ENCODE measurements at regions not wholly inside any gene's neighbourhood (a gene's known extent, or its start where the extent isn't known, plus 50 kb on each side); places are given as distances from the start of the nearest gene placed in this dataset.
A peak's percentile ranks its signal among the peaks of the same experiment; 100 is the strongest.

DNA sequence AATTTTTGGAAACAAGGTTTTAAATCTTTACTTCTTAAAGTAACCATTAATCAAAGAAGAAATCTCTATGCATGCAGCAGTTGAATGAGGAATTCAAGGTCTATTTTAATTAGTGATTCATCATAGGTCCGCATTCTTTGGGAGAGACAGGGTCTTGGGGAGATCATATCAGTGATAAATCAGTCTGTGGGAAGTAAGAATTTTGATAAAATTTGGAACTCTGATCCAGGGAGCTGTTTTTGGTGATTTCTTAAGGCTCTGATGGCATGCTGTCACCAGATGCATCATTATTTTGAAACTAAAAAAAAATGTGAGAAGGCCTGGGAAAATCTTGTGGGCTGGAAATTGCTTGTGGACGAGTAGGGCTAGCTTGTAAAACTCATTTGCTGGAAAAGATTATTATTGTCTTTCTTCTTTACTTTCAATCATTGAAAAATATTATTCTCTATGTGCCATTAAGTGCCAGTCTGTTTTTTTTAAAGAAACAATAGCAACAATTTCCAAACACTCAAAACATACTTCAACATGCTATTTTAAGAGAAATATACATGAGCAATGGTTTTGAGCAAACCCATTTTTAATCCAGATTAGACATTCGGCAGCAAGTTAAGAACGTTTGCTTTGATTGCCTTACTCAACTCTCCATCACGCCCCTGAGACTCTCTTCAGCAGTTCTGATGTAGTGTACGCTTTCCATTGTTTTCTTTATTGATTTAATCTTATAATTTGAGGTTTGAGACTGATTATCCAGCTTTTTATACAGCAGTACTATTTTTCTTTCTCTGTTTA lies 62.6 kb downstream of the ZBTB18 start:
- Histone ChIP-seq H3K4ac (ENCODE audit: low read length) (no peak overlapping the region), H3K4me2 (ENCODE audit: insufficient read depth, low read length, poor library complexity, severe bottlenecking) (no peak overlapping the region), H2BK15ac (ENCODE audit: low read length) (no peak overlapping the region), H3K4me1 (ENCODE audit: control insufficient read depth in 2 of 2, insufficient read depth in 1 of 2, low read depth in 1 of 2, low read length in 2 of 2) (peaks cover 5 to 17% of the 10 kb centered on the region in 2 donors), H3K23ac (ENCODE audit: low read depth, low read length, poor library complexity) (no peak overlapping the region), H2BK12ac (ENCODE audit: low read length) (no peak overlapping the region), H3K14ac (ENCODE audit: low read length) (no peak overlapping the region), H3K27me3 (ENCODE audit: control insufficient read depth in 3 of 3, insufficient read depth in 3 of 3, low read depth in 1 of 3, low read length in 3 of 3) (no peaks in the 10 kb centered on the region), H2BK5ac (ENCODE audit: low read length) (no peak overlapping the region), H3K18ac (ENCODE audit: low read length) (no peak overlapping the region), H3K9ac (ENCODE audit: low read depth, low read length, poor library complexity) (no peak overlapping the region), H2AK5ac (ENCODE audit: low read depth, low read length) (no peak overlapping the region), H3K36me3 (replicated peaks in 1 of 2; ENCODE audit: control insufficient read depth in 2 of 2, insufficient read depth in 2 of 2, low read length in 2 of 2) (no peaks in the 10 kb centered on the region), H2AFZ (ENCODE audit: low read length) (no peak overlapping the region), H4K8ac (ENCODE audit: low read depth, low read length) (no peak overlapping the region), H3K79me1 (ENCODE audit: low read depth, low read length) (no peaks in the 10 kb centered on the region), H3K4me3 (ENCODE audit: low read length in 2 of 2) (no peak overlapping the region), H2BK120ac (ENCODE audit: low read depth, low read length) (no peak overlapping the region), H3K9me3 (replicated peaks in 1 of 2; ENCODE audit: control insufficient read depth in 2 of 2, insufficient read depth in 1 of 2, low read depth in 1 of 2, low read length in 2 of 2) (peaks cover 2 to 7% of the 10 kb centered on the region in 2 donors), H3K27ac (replicated peaks; ENCODE audit: low read length) (no peak overlapping the region), H4K91ac (ENCODE audit: low read depth, low read length, poor library complexity) (no peak overlapping the region)
- DNase-seq (ENCODE audit: low spot score) = no peak
- no CpG with 5 or more reads among the region's 6 CpGs for WGBS, 2 donors (ENCODE audit: extremely low coverage in 2 of 2, insufficient read length in 2 of 2, insufficient replicate concordance in 1 of 2)

- Histone ChIP-seq H3K27ac (replicated peaks; ENCODE audit: low read length) (no peak overlapping the region), H3K36me3 (replicated peaks in 1 of 2; ENCODE audit: control insufficient read depth in 2 of 2, insufficient read depth in 2 of 2, low read length in 2 of 2) (no peaks in the 10 kb centered on the region), H3K18ac (ENCODE audit: low read length) (no peak overlapping the region), H2AFZ (ENCODE audit: low read length) (no peak overlapping the region), H2AK5ac (ENCODE audit: low read depth, low read length) (no peak overlapping the region), H3K27me3 (ENCODE audit: control insufficient read depth in 3 of 3, insufficient read depth in 3 of 3, low read depth in 1 of 3, low read length in 3 of 3) (no peaks in the 10 kb centered on the region), H3K4me3 (ENCODE audit: low read length in 2 of 2) (no peak overlapping the region), H3K14ac (ENCODE audit: low read length) (no peak overlapping the region), H2BK12ac (ENCODE audit: low read length) (no peak overlapping the region), H3K4ac (ENCODE audit: low read length) (no peak overlapping the region), H3K9me3 (replicated peaks in 1 of 2; ENCODE audit: control insufficient read depth in 2 of 2, insufficient read depth in 1 of 2, low read depth in 1 of 2, low read length in 2 of 2) (peaks cover 2 to 7% of the 10 kb centered on the region in 2 donors), H3K79me1 (ENCODE audit: low read depth, low read length) (no peaks in the 10 kb centered on the region), H2BK120ac (ENCODE audit: low read depth, low read length) (no peak overlapping the region), H2BK5ac (ENCODE audit: low read length) (no peak overlapping the region), H3K4me2 (ENCODE audit: insufficient read depth, low read length, poor library complexity, severe bottlenecking) (no peak overlapping the region), H4K8ac (ENCODE audit: low read depth, low read length) (no peak overlapping the region), H2BK15ac (ENCODE audit: low read length) (no peak overlapping the region), H4K91ac (ENCODE audit: low read depth, low read length, poor library complexity) (no peak overlapping the region), H3K9ac (ENCODE audit: low read depth, low read length, poor library complexity) (no peak overlapping the region), H3K4me1 (ENCODE audit: control insufficient read depth in 2 of 2, insufficient read depth in 1 of 2, low read depth in 1 of 2, low read length in 2 of 2) (peaks cover 5 to 19% of the 10 kb centered on the region in 2 donors), H3K23ac (ENCODE audit: low read depth, low read length, poor library complexity) (no peak overlapping the region)
- DNase-seq (ENCODE audit: low spot score) = no peak
- WGBS, 2 donors (ENCODE audit: extremely low coverage in 2 of 2, insufficient read length in 2 of 2, insufficient replicate concordance in 1 of 2) = no CpG with 5 or more reads among the region's 4 CpGs
These were observed 63.8 kb downstream of the ZBTB18 start for GRCh38 chr1:244114892-244115291.

DNA sequence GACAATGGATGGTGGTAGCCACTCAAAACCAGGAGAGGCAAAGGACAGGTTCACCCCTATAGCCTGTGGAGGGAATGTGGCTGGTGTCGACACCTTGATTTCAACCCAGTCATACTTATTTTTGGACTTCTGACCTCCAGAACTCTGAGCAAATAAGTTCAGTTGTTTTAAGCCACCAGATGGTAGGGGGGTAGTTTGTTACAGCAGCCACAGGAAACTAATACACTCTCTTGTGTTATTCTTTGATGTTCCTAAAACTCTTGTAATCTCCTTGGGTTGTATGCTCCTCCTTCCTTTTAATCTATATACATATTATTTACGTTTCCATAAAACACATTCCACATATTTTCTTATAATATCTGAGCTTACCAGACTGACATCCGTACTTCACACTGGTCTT lies 65.9 kb downstream of the ZBTB18 start:
- H3K4me1 ChIP-seq (ENCODE audit: control insufficient read depth in 2 of 2, insufficient read depth in 1 of 2, low read depth in 1 of 2, low read length in 2 of 2) = peaks cover 5 to 19% of the 10 kb centered on the region in 2 donors
- H3K4ac ChIP-seq (ENCODE audit: low read length) = no peak overlapping the region
- H3K79me1 ChIP-seq (ENCODE audit: low read depth, low read length) = no peaks in the 10 kb centered on the region
- no peak overlapping the region for H2BK120ac ChIP-seq (ENCODE audit: low read depth, low read length)
- H3K14ac ChIP-seq (ENCODE audit: low read length) = no peak overlapping the region
- no peaks in the 10 kb centered on the region for H3K36me3 ChIP-seq (replicated peaks in 1 of 2; ENCODE audit: control insufficient read depth in 2 of 2, insufficient read depth in 2 of 2, low read length in 2 of 2)
- H4K91ac ChIP-seq (ENCODE audit: low read depth, low read length, poor library complexity) = no peak overlapping the region
- no peak for DNase-seq (ENCODE audit: low spot score)
- no peak overlapping the region for H3K4me2 ChIP-seq (ENCODE audit: insufficient read depth, low read length, poor library complexity, severe bottlenecking)
- H2BK12ac ChIP-seq (ENCODE audit: low read length) = no peak overlapping the region
- H2AFZ ChIP-seq (ENCODE audit: low read length) = no peak overlapping the region
- H3K4me3 ChIP-seq (ENCODE audit: low read length in 2 of 2) = no peak overlapping the region
- no peak overlapping the region for H2BK15ac ChIP-seq (ENCODE audit: low read length)
- WGBS, 2 donors (ENCODE audit: extremely low coverage in 2 of 2, insufficient read length in 2 of 2, insufficient replicate concordance in 1 of 2) = 100% methylated on average over 1 of the region's 3 CpGs; no CpG with 5 or more reads in 1 of the 2 donors
- H3K23ac ChIP-seq (ENCODE audit: low read depth, low read length, poor library complexity) = no peak overlapping the region
- H3K27ac ChIP-seq (replicated peaks; ENCODE audit: low read length) = no peak overlapping the region
- H3K18ac ChIP-seq (ENCODE audit: low read length) = no peak overlapping the region
- peaks cover 2 to 7% of the 10 kb centered on the region in 2 donors for H3K9me3 ChIP-seq (replicated peaks in 1 of 2; ENCODE audit: control insufficient read depth in 2 of 2, insufficient read depth in 1 of 2, low read depth in 1 of 2, low read length in 2 of 2)
- H3K27me3 ChIP-seq (ENCODE audit: control insufficient read depth in 3 of 3, insufficient read depth in 3 of 3, low read depth in 1 of 3, low read length in 3 of 3) = no peaks in the 10 kb centered on the region
- no peak overlapping the region for H2BK5ac ChIP-seq (ENCODE audit: low read length)
- no peak overlapping the region for H3K9ac ChIP-seq (ENCODE audit: low read depth, low read length, poor library complexity)
- H4K8ac ChIP-seq (ENCODE audit: low read depth, low read length) = no peak overlapping the region
- no peak overlapping the region for H2AK5ac ChIP-seq (ENCODE audit: low read depth, low read length)

DNA sequence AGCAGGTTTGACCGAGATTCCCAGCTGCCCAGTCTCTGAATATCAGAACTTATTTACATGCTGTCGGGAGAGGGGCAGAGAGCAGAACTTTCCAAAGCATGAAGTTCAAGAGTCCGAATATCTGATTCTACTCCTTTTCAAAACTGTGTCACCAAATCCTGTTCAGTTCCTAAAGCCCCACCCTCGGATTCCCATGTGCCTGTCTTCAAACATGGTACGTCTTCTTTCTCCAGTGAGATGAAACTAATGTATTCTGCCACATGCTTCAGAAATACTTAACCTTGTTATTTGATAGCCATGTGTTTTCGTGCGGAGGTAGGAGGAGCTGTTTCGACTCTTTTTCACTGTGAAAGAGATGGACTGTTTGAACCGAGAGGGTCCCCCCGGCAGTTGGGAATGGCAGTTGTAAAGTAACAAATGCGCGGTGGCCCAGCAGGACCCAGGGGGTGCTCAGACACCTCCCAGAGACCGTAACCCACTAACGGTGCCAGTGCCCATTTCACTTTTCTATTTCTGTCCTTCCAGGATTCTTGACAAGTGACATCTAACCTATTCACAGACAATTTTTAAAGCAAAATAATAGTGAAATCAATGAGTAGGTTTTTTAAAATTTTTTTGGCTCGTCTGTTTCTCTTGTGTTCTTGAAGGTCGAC lies 67.2 kb downstream of the ZBTB18 start:
- H3K9ac ChIP-seq (ENCODE audit: low read depth, low read length, poor library complexity) = no peak overlapping the region
- H2BK120ac ChIP-seq (ENCODE audit: low read depth, low read length) = no peak overlapping the region
- H3K23ac ChIP-seq (ENCODE audit: low read depth, low read length, poor library complexity) = no peak overlapping the region
- no peak overlapping the region for H4K91ac ChIP-seq (ENCODE audit: low read depth, low read length, poor library complexity)
- H3K27me3 ChIP-seq (ENCODE audit: control insufficient read depth in 3 of 3, insufficient read depth in 3 of 3, low read depth in 1 of 3, low read length in 3 of 3) = no peaks in the 10 kb centered on the region
- H3K4me3 ChIP-seq (ENCODE audit: low read length in 2 of 2) = peak overlapping the region in 1 of 2 donors; percentile 30
- no peak overlapping the region for H3K4ac ChIP-seq (ENCODE audit: low read length)
- H3K36me3 ChIP-seq (replicated peaks in 1 of 2; ENCODE audit: control insufficient read depth in 2 of 2, insufficient read depth in 2 of 2, low read length in 2 of 2) = no peaks in the 10 kb centered on the region
- H3K4me1 ChIP-seq (ENCODE audit: control insufficient read depth in 2 of 2, insufficient read depth in 1 of 2, low read depth in 1 of 2, low read length in 2 of 2) = peaks cover 7 to 20% of the 10 kb centered on the region in 2 donors
- peaks cover 2 to 7% of the 10 kb centered on the region in 2 donors for H3K9me3 ChIP-seq (replicated peaks in 1 of 2; ENCODE audit: control insufficient read depth in 2 of 2, insufficient read depth in 1 of 2, low read depth in 1 of 2, low read length in 2 of 2)
- no peak overlapping the region for H2BK12ac ChIP-seq (ENCODE audit: low read length)
- no peak overlapping the region for H3K27ac ChIP-seq (replicated peaks; ENCODE audit: low read length)
- no peak overlapping the region for H2AK5ac ChIP-seq (ENCODE audit: low read depth, low read length)
- no CpG with 5 or more reads among the region's 16 CpGs for WGBS, 2 donors (ENCODE audit: extremely low coverage in 2 of 2, insufficient read length in 2 of 2, insufficient replicate concordance in 1 of 2)
- no peak overlapping the region for H3K4me2 ChIP-seq (ENCODE audit: insufficient read depth, low read length, poor library complexity, severe bottlenecking)
- peak overlapping the region; percentile 76 for H2AFZ ChIP-seq (ENCODE audit: low read length)
- DNase-seq (ENCODE audit: low spot score) = no peak
- H2BK15ac ChIP-seq (ENCODE audit: low read length) = no peak overlapping the region
- H2BK5ac ChIP-seq (ENCODE audit: low read length) = no peak overlapping the region
- no peak overlapping the region for H3K18ac ChIP-seq (ENCODE audit: low read length)
- H4K8ac ChIP-seq (ENCODE audit: low read depth, low read length) = no peak overlapping the region
- H3K79me1 ChIP-seq (ENCODE audit: low read depth, low read length) = no peaks in the 10 kb centered on the region
- H3K14ac ChIP-seq (ENCODE audit: low read length) = no peak overlapping the region
